ENCODE measurements at regions not wholly inside any gene's neighbourhood (a gene's known extent, or its start where the extent isn't known, plus 50 kb on each side); places are given as distances from the start of the nearest gene placed in this dataset.

DNA sequence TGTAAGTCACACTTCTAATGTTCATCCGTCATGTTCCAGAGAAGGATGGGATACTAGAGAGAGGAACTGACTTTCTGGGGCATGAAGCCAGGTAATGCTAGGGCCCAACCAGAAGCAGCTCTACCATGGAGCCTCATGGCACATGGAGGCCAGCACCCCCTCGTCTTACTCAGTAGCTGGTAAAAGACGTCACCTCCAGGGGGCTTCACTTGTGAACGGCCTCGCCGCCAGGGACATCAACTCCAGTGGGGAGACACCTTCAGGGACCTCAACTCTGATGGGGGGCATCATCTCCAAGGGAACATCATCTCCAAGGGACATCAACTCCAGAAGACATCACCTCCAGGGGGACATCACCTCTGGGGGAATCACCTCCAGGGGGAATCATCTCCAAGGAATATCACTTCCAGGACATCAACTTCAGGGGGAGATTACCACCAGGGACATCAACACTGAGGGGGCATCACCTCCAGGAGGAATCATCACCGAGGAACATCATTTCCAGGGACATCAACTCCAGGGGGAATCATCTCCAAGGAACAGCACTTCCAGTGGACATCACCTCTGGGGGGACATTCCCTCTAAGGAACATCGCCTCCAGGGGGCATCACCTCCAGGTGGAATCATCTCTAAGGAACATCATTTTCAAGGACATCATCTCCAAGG is 168.4 kb downstream of the NDUFA10 start:
- ChIA-PET CTCF (no interaction called here), POLR2A (no interaction called here)
- Histone ChIP-seq H3K36me3 (ENCODE audit: control insufficient read depth in 2 of 2, extremely low read depth in 1 of 2, insufficient read depth in 2 of 2, low read length in 2 of 2) (no peaks in the 10 kb centered on the region), H3K9me1 (replicated peaks; ENCODE audit: control insufficient read depth, extremely low read depth, insufficient read depth, low read length) (no peaks in the 10 kb centered on the region), H2AFZ (ENCODE audit: low read depth, low read length) (no peak overlapping the region), H3K79me2 (ENCODE audit: control insufficient read depth, insufficient read depth, low read length) (no peaks in the 10 kb centered on the region), H3K9me3 (replicated peaks; ENCODE audit: control insufficient read depth, insufficient read depth, low read length) (peaks cover 4% of the 10 kb centered on the region), H3K9ac (replicated peaks; ENCODE audit: extremely low read depth, insufficient read depth, low read length) (no peak overlapping the region), H4K20me1 (replicated peaks; ENCODE audit: control insufficient read depth, extremely low read depth, insufficient read depth, low read length) (no peaks in the 10 kb centered on the region), H3K27me3 (ENCODE audit: control insufficient read depth in 2 of 2, insufficient read depth in 2 of 2, low read length in 2 of 2) (no peaks in the 10 kb centered on the region), H3K4me3 (replicated peaks in 1 of 3; ENCODE audit: insufficient read depth in 1 of 3, low read depth in 1 of 3, low read length in 3 of 3) (no peak overlapping the region), H3K4me2 (ENCODE audit: insufficient read depth, low read length) (no peak overlapping the region), H3K27ac (ENCODE audit: insufficient read depth, low read depth, low read length) (no peak overlapping the region), H3K4me1 (ENCODE audit: control insufficient read depth, extremely low read depth, insufficient read depth, low read length) (peaks cover 6% of the 10 kb centered on the region)
- no TSS peak for BruUV-seq (replicated peaks)
- no peak for FAIRE-seq
- TF ChIP-seq JUN (IDR thresholded peaks at IDR 0.05; ENCODE audit: borderline replicate concordance, insufficient read depth, insufficient read length, low read depth) = no peak
- TF ChIP-seq EZH2 (IDR thresholded peaks at IDR 0.05; ENCODE audit: borderline replicate concordance, low read depth, low read length, severe bottlenecking) = no peak
- no peak for TF ChIP-seq POLR2A (IDR thresholded peaks at IDR 0.05; ENCODE audit: low read depth, low read length)
- no peak for TF ChIP-seq POLR2AphosphoS5 (IDR thresholded peaks at IDR 0.05; ENCODE audit: insufficient read depth, low read depth, low read length)
- TF ChIP-seq, protein P1, sequence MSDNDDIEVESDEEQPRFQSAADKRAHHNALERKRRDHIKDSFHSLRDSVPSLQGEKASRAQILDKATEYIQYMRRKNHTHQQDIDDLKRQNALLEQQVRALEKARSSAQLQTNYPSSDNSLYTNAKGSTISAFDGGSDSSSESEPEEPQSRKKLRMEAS (IDR thresholded peaks at IDR 0.05; ENCODE audit: insufficient read depth, insufficient read length) = no peak
- TF ChIP-seq MYC (IDR thresholded peaks at IDR 0.05; ENCODE audit: low read depth, low read length) = no peak
- TF ChIP-seq, protein P2, sequence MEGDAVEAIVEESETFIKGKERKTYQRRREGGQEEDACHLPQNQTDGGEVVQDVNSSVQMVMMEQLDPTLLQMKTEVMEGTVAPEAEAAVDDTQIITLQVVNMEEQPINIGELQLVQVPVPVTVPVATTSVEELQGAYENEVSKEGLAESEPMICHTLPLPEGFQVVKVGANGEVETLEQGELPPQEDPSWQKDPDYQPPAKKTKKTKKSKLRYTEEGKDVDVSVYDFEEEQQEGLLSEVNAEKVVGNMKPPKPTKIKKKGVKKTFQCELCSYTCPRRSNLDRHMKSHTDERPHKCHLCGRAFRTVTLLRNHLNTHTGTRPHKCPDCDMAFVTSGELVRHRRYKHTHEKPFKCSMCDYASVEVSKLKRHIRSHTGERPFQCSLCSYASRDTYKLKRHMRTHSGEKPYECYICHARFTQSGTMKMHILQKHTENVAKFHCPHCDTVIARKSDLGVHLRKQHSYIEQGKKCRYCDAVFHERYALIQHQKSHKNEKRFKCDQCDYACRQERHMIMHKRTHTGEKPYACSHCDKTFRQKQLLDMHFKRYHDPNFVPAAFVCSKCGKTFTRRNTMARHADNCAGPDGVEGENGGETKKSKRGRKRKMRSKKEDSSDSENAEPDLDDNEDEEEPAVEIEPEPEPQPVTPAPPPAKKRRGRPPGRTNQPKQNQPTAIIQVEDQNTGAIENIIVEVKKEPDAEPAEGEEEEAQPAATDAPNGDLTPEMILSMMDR (IDR thresholded peaks at IDR 0.05; ENCODE audit: extremely low read depth in 1 of 2, insufficient read depth in 1 of 2, low read depth in 1 of 2, low read length in 2 of 2) = no peak
- no peak for TF ChIP-seq FOS (IDR thresholded peaks at IDR 0.05; ENCODE audit: borderline replicate concordance, insufficient read depth, low read length)
- TF ChIP-seq GATA2 (IDR thresholded peaks at IDR 0.05; ENCODE audit: insufficient read depth, insufficient read length, low read depth, low read length) = no peak
- no peak for DNase-seq (ENCODE audit: low read depth, low spot score)
- intact Hi-C loops (cut with micrococcal nuclease) = no loop called here
- dilution Hi-C loops (cut with MboI; ENCODE audit: extremely low pct_ligation_motif_present, low sequenced_read_pairs) = no loop called here
